ENCODE measurements at regions not wholly inside any gene's neighbourhood (a gene's known extent, or its start where the extent isn't known, plus 50 kb on each side); places are given as distances from the start of the nearest gene placed in this dataset.

DNA sequence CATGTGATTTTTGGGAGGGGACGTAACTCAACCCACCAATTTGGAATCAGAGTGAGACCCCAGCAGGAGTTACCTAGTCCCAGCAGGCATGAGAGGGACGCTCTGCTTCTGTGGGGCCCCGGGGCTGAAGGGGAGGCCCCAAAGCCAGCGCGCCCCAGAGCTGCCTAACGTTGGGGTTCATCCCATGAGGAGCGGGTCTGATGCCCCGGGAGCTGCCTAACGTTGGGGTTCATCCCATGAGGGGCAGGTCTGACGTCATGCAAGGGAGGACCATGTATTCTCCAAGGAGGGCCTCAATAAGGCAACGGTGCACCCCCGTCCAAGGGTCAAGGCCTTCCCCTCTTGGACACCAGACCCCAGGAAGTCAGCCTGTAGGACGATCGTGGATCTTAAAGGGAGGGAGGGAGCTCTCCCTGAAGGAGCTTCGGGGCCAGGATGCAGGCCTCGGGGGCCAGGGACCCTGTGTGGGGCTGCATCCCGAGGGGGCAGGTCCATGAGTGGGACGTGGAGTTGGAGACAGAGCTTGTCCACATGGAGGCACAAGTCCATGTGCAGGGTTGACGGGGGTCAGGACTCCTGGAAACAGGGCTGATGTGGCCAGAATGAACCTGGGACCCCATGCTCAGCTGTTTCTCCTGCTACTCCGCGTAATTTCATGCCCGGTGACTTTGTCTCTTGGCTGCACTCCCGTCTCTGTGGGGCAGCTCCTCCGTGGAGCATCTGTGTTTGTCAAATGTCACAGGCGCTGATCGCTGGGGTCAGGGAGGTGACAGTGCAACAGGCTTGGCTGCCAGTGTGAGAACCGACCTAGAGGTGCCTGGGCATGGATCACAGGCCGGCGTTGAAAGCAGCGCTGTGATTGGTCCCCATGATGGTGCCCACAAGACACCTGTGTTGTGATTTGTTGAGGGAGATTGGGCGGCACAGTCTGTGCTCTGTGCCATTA, 1029.1 kb downstream of the BRD1 start:
- TF ChIP-seq, protein P1, sequence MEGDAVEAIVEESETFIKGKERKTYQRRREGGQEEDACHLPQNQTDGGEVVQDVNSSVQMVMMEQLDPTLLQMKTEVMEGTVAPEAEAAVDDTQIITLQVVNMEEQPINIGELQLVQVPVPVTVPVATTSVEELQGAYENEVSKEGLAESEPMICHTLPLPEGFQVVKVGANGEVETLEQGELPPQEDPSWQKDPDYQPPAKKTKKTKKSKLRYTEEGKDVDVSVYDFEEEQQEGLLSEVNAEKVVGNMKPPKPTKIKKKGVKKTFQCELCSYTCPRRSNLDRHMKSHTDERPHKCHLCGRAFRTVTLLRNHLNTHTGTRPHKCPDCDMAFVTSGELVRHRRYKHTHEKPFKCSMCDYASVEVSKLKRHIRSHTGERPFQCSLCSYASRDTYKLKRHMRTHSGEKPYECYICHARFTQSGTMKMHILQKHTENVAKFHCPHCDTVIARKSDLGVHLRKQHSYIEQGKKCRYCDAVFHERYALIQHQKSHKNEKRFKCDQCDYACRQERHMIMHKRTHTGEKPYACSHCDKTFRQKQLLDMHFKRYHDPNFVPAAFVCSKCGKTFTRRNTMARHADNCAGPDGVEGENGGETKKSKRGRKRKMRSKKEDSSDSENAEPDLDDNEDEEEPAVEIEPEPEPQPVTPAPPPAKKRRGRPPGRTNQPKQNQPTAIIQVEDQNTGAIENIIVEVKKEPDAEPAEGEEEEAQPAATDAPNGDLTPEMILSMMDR (IDR thresholded peaks at IDR 0.05): no peak
- TF ChIP-seq POLR2A (IDR thresholded peaks at IDR 0.05) (no peak), POLR2AphosphoS5 (IDR thresholded peaks at IDR 0.05) (no peak)
